ENCODE measurements at regions not wholly inside any gene's neighbourhood (a gene's known extent, or its start where the extent isn't known, plus 50 kb on each side); places are given as distances from the start of the nearest gene placed in this dataset.

DNA sequence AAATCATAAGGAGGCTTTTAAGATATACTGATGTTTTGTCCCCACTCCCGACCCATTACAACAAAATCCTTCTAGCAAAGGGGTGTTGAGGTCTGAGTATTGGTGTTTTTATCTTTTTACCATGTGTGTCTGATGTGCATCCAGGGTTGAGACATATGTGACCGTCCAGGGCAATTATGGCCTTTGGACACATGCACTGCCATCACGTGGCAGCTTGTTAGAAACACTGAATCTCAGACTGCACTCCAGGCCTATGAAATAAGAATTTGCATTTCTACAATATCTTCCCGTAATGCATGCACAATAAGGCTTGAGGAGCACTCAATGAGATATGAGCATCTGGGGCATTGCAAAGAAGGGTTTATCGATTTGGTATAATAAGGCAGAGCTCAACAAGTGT, 235.1 kb upstream of the ZNF804A start:
- Histone ChIP-seq H3K27ac (no peak overlapping the region), H3K27me3 (replicated peaks; ENCODE audit: insufficient read depth) (no peaks in the 10 kb centered on the region), H3K36me3 (no peaks in the 10 kb centered on the region), H3K9me3 (no peaks in the 10 kb centered on the region), H3K4me3 (no peak overlapping the region), H3K4me1 (ENCODE audit: control insufficient read depth in 1 of 2, low read depth in 2 of 2) (no peaks in the 10 kb centered on the region)
- no peak for DNase-seq (ENCODE audit: low spot score)
- TF ChIP-seq, protein P1, sequence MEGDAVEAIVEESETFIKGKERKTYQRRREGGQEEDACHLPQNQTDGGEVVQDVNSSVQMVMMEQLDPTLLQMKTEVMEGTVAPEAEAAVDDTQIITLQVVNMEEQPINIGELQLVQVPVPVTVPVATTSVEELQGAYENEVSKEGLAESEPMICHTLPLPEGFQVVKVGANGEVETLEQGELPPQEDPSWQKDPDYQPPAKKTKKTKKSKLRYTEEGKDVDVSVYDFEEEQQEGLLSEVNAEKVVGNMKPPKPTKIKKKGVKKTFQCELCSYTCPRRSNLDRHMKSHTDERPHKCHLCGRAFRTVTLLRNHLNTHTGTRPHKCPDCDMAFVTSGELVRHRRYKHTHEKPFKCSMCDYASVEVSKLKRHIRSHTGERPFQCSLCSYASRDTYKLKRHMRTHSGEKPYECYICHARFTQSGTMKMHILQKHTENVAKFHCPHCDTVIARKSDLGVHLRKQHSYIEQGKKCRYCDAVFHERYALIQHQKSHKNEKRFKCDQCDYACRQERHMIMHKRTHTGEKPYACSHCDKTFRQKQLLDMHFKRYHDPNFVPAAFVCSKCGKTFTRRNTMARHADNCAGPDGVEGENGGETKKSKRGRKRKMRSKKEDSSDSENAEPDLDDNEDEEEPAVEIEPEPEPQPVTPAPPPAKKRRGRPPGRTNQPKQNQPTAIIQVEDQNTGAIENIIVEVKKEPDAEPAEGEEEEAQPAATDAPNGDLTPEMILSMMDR (IDR thresholded peaks at IDR 0.05), result no peak
- no peak for ATAC-seq (ENCODE audit: insufficient number of reproducible peaks, low FRiP score, low read depth)

DNA sequence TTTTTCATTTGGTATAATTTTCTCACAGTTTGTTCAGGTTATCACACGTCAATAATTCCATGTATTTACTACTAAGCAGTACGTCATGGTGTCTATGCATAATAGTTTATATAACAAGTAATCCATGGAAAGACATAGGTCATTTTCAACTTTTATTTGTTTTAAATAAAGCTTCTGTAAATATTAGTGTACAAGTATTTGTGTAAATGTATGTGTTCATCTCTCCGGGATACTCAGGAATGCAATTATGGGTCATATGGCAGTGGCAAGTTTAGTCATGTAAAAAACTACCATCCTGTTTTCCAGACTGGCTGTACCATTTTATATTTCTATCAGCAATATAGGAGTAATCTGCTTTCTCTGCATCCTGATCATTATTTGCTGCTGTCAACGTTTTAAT, 231.1 kb upstream of the ZNF804A start:
- H3K27ac ChIP-seq, result no peak overlapping the region
- no peaks in the 10 kb centered on the region for H3K36me3 ChIP-seq
- no peaks in the 10 kb centered on the region for H3K27me3 ChIP-seq (replicated peaks; ENCODE audit: insufficient read depth)
- no peaks in the 10 kb centered on the region for H3K9me3 ChIP-seq
- no peaks in the 10 kb centered on the region for H3K4me1 ChIP-seq (ENCODE audit: control insufficient read depth in 1 of 2, low read depth in 2 of 2)
- no peak overlapping the region for H3K4me3 ChIP-seq
- DNase-seq (ENCODE audit: low spot score) (no peak), ATAC-seq (ENCODE audit: insufficient number of reproducible peaks, low FRiP score, low read depth) (no peak)
- TF ChIP-seq, protein P1 (IDR thresholded peaks at IDR 0.05), result no peak

DNA sequence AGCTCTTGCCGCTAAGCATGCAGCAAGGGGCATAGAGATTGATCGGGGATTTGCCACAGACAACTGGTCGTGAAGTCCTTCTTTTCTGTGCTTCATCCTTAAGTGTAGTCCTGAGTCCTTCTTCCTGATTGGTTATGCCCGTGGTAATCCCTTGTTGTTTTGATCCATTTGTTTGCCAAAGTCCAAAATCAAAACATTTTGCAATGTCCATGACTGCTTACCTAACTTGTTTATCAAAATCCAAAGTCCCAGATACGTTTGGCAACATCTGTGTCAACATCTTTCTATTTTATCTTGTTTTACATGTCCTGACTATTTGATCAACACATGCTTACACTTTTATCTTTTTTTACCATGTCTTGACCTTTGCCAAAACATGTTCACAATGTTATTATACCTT, 229.0 kb upstream of the ZNF804A start:
- TF ChIP-seq, protein P1 (IDR thresholded peaks at IDR 0.05), result no peak
- no peak for DNase-seq (ENCODE audit: low spot score)
- no peak for ATAC-seq (ENCODE audit: insufficient number of reproducible peaks, low FRiP score, low read depth)
- no peak overlapping the region for H3K27ac ChIP-seq
- H3K4me3 ChIP-seq, result no peak overlapping the region
- H3K27me3 ChIP-seq (replicated peaks; ENCODE audit: insufficient read depth), result no peaks in the 10 kb centered on the region
- no peaks in the 10 kb centered on the region for H3K4me1 ChIP-seq (ENCODE audit: control insufficient read depth in 1 of 2, low read depth in 2 of 2)
- H3K36me3 ChIP-seq, result no peaks in the 10 kb centered on the region
- H3K9me3 ChIP-seq, result no peaks in the 10 kb centered on the region

DNA sequence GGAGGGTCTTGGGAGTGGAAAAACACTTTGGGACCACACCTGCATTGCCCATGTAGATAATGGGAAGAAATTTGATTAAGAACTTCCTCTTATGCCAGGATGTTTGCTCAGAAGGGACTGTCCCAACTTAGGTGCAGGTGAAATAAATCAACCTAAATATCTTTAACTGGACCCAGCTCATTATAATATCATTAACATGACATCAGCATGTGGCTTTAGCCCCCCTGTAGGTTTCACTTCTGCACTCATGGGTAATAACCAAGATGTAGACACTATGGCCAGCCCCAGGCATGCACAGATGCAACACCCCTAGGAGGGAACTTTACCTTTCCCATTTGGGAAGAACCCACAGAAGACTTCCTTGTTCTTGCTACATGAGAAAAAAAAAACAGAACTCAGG, 227.4 kb upstream of the ZNF804A start:
- ATAC-seq (ENCODE audit: insufficient number of reproducible peaks, low FRiP score, low read depth) (no peak), DNase-seq (ENCODE audit: low spot score) (no peak)
- no peaks in the 10 kb centered on the region for H3K27me3 ChIP-seq (replicated peaks; ENCODE audit: insufficient read depth)
- H3K27ac ChIP-seq, result no peak overlapping the region
- no peaks in the 10 kb centered on the region for H3K4me1 ChIP-seq (ENCODE audit: control insufficient read depth in 1 of 2, low read depth in 2 of 2)
- H3K9me3 ChIP-seq, result no peaks in the 10 kb centered on the region
- TF ChIP-seq, protein P1 (IDR thresholded peaks at IDR 0.05), result no peak
- no peaks in the 10 kb centered on the region for H3K36me3 ChIP-seq
- no peak overlapping the region for H3K4me3 ChIP-seq

DNA sequence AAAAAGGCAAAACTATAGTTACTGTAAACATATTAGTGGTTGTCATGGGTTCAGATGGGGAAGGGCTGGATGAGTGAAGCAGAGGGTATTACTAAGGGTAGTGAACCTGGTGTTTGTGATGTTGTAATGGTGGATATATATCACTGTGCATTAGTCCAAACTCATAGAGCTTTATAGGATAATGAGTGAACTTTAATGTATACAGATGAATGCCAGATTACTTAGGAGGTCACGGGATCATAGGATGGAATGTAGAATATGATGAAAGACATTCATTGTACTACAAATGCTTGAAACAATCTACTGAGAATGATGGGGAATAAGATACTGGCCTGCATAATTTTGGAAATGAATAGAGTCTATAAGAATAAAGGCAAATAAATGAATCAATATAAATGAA, 226.7 kb upstream of the ZNF804A start:
- Histone ChIP-seq H3K27ac (no peak overlapping the region), H3K9me3 (no peaks in the 10 kb centered on the region), H3K27me3 (replicated peaks; ENCODE audit: insufficient read depth) (no peaks in the 10 kb centered on the region), H3K36me3 (no peaks in the 10 kb centered on the region), H3K4me3 (no peak overlapping the region), H3K4me1 (ENCODE audit: control insufficient read depth in 1 of 2, low read depth in 2 of 2) (no peaks in the 10 kb centered on the region)
- no peak for ATAC-seq (ENCODE audit: insufficient number of reproducible peaks, low FRiP score, low read depth)
- no peak for DNase-seq (ENCODE audit: low spot score)
- TF ChIP-seq, protein P1 (IDR thresholded peaks at IDR 0.05), result no peak
